ENCODE measurements at regions not wholly inside any gene's neighbourhood (a gene's known extent, or its start where the extent isn't known, plus 50 kb on each side); places are given as distances from the start of the nearest gene placed in this dataset.

GRCh38 chr2:53234548-53234903 lies 533.1 kb upstream of the CHAC2 start:
- TF ChIP-seq, protein P1, sequence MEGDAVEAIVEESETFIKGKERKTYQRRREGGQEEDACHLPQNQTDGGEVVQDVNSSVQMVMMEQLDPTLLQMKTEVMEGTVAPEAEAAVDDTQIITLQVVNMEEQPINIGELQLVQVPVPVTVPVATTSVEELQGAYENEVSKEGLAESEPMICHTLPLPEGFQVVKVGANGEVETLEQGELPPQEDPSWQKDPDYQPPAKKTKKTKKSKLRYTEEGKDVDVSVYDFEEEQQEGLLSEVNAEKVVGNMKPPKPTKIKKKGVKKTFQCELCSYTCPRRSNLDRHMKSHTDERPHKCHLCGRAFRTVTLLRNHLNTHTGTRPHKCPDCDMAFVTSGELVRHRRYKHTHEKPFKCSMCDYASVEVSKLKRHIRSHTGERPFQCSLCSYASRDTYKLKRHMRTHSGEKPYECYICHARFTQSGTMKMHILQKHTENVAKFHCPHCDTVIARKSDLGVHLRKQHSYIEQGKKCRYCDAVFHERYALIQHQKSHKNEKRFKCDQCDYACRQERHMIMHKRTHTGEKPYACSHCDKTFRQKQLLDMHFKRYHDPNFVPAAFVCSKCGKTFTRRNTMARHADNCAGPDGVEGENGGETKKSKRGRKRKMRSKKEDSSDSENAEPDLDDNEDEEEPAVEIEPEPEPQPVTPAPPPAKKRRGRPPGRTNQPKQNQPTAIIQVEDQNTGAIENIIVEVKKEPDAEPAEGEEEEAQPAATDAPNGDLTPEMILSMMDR (IDR thresholded peaks at IDR 0.05) = no peak
- no peak for TF ChIP-seq EP300 (IDR thresholded peaks at IDR 0.05)
- no peak for TF ChIP-seq POLR2AphosphoS5 (IDR thresholded peaks at IDR 0.05)
- TF ChIP-seq POLR2A (IDR thresholded peaks at IDR 0.05) = no peak

All from suprapubic skin (tissue), 4 donors.